OCI-LY3 (cell line): ENCODE measurements at regions not wholly inside any gene's neighbourhood (a gene's known extent, or its start where the extent isn't known, plus 50 kb on each side); places are given as distances from the start of the nearest gene placed in this dataset.

Experiments
- CTCF ChIP-seq: fragments of 200-600, 300-600 bp; sonication (generic); IDR thresholded peaks from 2 replicates; pipeline ENCODE4 v1.5.1; 2014; ENCODE audit warnings: antibody characterized with exemption, low read length, low read depth
- EZH2phosphoT487 ChIP-seq: fragments of 200-600 bp; shearing (Covaris generic); IDR thresholded peaks from 2 replicates; pipeline ENCODE4 v1.6.1; 2018; ENCODE audit warnings: antibody characterized with exemption, mixed run types, low read depth

DNA sequence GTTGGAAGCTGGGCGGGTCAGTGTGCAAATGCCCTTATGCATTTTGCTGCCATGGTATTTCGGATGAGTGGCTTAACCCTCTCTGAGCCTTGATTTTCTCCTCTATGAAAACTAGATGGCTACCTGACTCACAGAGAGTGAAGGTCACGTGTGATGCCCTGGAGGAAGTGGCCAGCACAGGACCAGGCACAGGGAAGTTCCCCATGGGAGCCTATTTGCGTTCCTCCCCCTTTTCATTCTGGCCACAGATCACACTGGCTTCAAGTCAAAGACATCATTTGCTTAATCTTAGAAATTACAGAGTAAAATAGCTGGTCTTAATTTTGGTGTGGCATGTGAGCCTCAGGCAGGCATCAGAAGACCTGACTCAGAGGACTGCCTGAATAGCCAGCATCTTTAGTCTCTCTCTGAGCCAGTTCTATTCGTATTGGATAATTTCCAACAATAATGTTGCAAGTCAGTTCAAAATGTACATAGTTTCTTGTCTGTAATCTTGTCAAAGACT is 57.6 kb upstream of the CD302 start:
- TF ChIP-seq CTCF (no peak), EZH2phosphoT487 (no peak)
